ENCODE measurements at regions not wholly inside any gene's neighbourhood (a gene's known extent, or its start where the extent isn't known, plus 50 kb on each side); places are given as distances from the start of the nearest gene placed in this dataset. TPM values are rescaled to one million over a fixed set of nuclear protein-coding genes. Genes with fewer than 3 reads are reported as not detected.
"Not testable (repeated sequence)": the region's sequence is repeated elsewhere in the genome, so short reads cannot be mapped to it uniquely, and the experiment has no call there.

DNA sequence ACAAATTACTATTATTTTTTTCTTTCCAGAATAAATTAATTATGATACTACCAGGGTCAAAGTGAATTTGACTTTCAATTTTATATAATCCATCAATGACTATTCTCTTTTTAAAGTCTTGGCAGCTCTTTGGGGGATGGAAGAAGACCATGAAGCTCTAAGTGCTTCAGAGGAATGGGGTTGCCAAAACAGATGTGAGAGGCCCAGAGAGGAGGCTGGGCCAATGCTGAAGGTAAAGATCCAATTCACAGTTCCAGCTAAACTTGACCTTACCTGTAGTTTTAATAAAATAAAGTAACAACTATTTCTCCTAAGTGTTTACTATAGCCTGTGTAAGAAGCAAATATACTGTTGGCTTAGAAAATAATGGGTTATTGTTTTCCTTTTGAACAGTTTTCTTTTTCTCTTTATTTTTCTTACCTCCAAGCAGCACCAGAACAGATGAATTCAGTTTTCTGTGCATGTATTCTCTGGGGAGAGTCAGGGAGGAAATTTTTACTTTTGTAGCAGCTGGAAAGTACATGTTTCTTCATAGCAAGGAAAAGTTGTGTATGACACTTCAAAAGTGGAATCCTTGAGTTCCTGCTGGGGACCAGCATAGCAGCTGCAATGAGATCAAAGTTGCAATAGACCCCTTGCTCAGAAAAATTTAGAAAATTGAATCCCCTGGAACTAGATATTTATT lies 104.9 kb downstream of the CEP44 start:
- Histone ChIP-seq H3K9me3 (no peaks in the 10 kb centered on the region), H3K27me3 (no peaks in the 10 kb centered on the region), H3K27ac (no peak overlapping the region), H3K4me3 (no peak overlapping the region), H3K36me3 (no peaks in the 10 kb centered on the region), H3K4me1 (no peaks in the 10 kb centered on the region)
- DNase-seq (no peak), ATAC-seq (no peak)
- intact Hi-C loops (cut with DNase I): no loop called here
- TF ChIP-seq, protein P1, sequence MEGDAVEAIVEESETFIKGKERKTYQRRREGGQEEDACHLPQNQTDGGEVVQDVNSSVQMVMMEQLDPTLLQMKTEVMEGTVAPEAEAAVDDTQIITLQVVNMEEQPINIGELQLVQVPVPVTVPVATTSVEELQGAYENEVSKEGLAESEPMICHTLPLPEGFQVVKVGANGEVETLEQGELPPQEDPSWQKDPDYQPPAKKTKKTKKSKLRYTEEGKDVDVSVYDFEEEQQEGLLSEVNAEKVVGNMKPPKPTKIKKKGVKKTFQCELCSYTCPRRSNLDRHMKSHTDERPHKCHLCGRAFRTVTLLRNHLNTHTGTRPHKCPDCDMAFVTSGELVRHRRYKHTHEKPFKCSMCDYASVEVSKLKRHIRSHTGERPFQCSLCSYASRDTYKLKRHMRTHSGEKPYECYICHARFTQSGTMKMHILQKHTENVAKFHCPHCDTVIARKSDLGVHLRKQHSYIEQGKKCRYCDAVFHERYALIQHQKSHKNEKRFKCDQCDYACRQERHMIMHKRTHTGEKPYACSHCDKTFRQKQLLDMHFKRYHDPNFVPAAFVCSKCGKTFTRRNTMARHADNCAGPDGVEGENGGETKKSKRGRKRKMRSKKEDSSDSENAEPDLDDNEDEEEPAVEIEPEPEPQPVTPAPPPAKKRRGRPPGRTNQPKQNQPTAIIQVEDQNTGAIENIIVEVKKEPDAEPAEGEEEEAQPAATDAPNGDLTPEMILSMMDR (IDR thresholded peaks at IDR 0.05): no peak

GRCh38 chr4:174387721-174388120 lies 104.0 kb downstream of the CEP44 start:
- no peak for ATAC-seq
- intact Hi-C loops (cut with DNase I): no loop called here
- no peak overlapping the region for H3K4me3 ChIP-seq

GRCh38 chr4:174387143-174387542 lies 103.4 kb downstream of the CEP44 start:
- H3K4me1 ChIP-seq: no peaks in the 10 kb centered on the region
- intact Hi-C loops (cut with DNase I): no loop called here
- ATAC-seq: no peak

More at GRCh38 chr4:174387721-174388120, 104.0 kb downstream of the CEP44 start:
- Histone ChIP-seq H3K9me3 (no peaks in the 10 kb centered on the region), H3K36me3 (no peaks in the 10 kb centered on the region), H3K27ac (no peak overlapping the region), H3K27me3 (no peaks in the 10 kb centered on the region), H3K4me1 (no peaks in the 10 kb centered on the region)
- TF ChIP-seq, protein P1 (IDR thresholded peaks at IDR 0.05): no peak
- DNase-seq: no peak

DNA sequence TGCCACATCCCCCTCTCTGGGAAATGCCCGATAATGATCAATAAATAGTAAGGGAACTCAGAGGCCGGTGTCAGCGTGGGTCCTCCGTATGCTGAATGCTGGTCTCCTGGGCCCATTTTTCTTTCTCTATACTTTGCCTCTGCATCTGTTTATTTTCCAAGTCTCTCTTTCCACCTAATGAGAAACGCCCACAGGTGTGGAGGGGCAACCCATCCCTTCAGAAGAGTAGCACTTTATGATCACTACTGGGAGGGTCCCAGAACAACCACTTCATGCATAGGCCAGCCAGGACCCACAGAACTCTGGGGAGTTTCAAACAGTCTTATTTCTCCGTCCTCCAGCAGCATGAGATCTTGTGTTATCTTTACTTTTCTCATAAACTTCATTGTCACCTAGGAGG lies 100.1 kb downstream of the CEP44 start:
- no peaks in the 10 kb centered on the region for H3K27me3 ChIP-seq
- H3K27ac ChIP-seq: no peak overlapping the region
- TF ChIP-seq, protein P1 (IDR thresholded peaks at IDR 0.05): no peak
- ATAC-seq (no peak), DNase-seq (no peak)
- H3K4me3 ChIP-seq: no peak overlapping the region
- no peaks in the 10 kb centered on the region for H3K4me1 ChIP-seq
- intact Hi-C loops (cut with DNase I): no loop called here
- no peaks in the 10 kb centered on the region for H3K36me3 ChIP-seq
- no peaks in the 10 kb centered on the region for H3K9me3 ChIP-seq

More at GRCh38 chr4:174387143-174387542, 103.4 kb downstream of the CEP44 start:
- DNase-seq: no peak
- Histone ChIP-seq H3K27me3 (no peaks in the 10 kb centered on the region), H3K36me3 (no peaks in the 10 kb centered on the region), H3K27ac (no peak overlapping the region), H3K9me3 (no peaks in the 10 kb centered on the region), H3K4me3 (no peak overlapping the region)
- TF ChIP-seq, protein P1 (IDR thresholded peaks at IDR 0.05): no peak

DNA sequence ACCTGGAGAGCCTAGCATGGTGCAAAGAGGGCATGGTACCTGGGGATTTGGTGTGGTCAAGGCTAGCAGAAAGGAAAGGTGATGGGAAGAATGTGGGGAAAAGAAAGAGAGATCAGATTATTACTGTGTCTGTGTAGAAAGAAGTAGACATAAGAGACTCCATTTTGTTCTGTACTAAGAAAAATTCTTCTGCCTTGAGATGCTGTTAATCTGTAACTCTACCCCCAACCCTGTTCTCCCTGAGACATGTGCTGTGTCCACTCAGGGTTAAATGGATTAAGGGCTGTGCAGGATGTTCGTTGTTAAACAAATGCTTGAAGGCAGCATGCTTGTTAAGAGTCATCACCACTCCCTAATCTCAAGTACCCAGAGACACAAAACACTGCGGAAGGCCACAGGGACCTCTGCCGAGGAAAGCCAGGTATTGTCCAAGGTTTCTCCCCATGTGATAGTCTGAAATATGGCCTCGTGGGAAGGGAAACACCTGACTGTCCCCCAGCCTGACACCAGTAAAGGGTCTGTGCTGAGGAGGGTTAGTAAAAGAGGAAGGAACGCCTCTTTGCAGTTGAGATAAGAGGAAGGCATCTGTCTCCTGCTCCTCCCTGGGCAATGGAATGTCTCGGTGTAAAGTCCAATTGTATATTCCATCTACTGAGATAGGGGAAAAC lies 99.4 kb downstream of the CEP44 start:
- intact Hi-C loops (cut with DNase I): not testable (repeated sequence)

More for the DNA sequence above, 99.4 kb downstream of the CEP44 start:
- H3K36me3 ChIP-seq, ATAC-seq, H3K4me3 ChIP-seq, H3K27me3 ChIP-seq, H3K9me3 ChIP-seq, H3K4me1 ChIP-seq, H3K27ac ChIP-seq, DNase-seq: not testable (repeated sequence)

Small RNA genes lying in the stretch of these regions (microRNA-seq; reads per million reads assigned to microRNA genes)
- gene MIR4276 (ENCODE audit: borderline microRNAs expressed): not detected

Measured in upper lobe of right lung (tissue), 1 donor.